IMR-90 (cell line): ENCODE measurements at regions not wholly inside any gene's neighbourhood (a gene's known extent, or its start where the extent isn't known, plus 50 kb on each side); places are given as distances from the start of the nearest gene placed in this dataset.
A peak's percentile ranks its signal among the peaks of the same experiment; 100 is the strongest.

Source experiments
- ATAC-seq: fragments of 200-7000 bp; cut with Tn5 transposase; 2 replicates; pipeline ENCODE4 v1.9.1; 2020; ENCODE audit warnings: low read depth, mild to moderate bottlenecking, moderate library complexity
- BruUV-seq: library from RNA; stranded (reverse); fragments of 400-500 nt; replicated peaks from 2 replicates; lab custom pipeline; 2021; lab: Mats Ljungman, UMichigan
- CTCF ChIA-PET: fragments of 300-600 bp; formaldehyde crosslinking; extraction: SDS; loops from one replicate; lab custom pipeline; 2021; ENCODE audit warnings: antibody characterized with exemption; lab: Yijun Ruan, JAX
- POLR2A ChIA-PET: fragments of 300-600 bp; sonication (Branson Sonifier 250); formaldehyde crosslinking; loops from one replicate; lab custom pipeline; 2022; ENCODE audit warnings: antibody characterized with exemption; ENCODE audit not compliant: unreplicated experiment; lab: Charles Lee
- DNase-seq: peaks from one replicate; pipeline ENCODE4 v3.0.0; 2013
- H2AFZ ChIP-seq: replicated peaks from 2 replicates; pipeline ENCODE3; 2013; ENCODE audit warnings: low read length, mild to moderate bottlenecking; ENCODE audit not compliant: poor library complexity
- H2AK5ac ChIP-seq: 2 replicates; pipeline ENCODE4 v1.6.1; 2013; ENCODE audit warnings: low read depth, low read length, inconsistent platforms
- H2AK9ac ChIP-seq: replicated peaks from 2 replicates; pipeline ENCODE3; 2013; ENCODE audit warnings: mild to moderate bottlenecking, low read depth, low read length, moderate library complexity; ENCODE audit not compliant: poor library complexity
- H2BK120ac ChIP-seq: 2 replicates; pipeline ENCODE4 v1.6.1; 2013; ENCODE audit warnings: low read depth, low read length, inconsistent platforms
- H2BK15ac ChIP-seq: 3 replicates; pipeline ENCODE4 v1.6.1; 2013; ENCODE audit warnings: low read depth, low read length, inconsistent platforms
- H2BK20ac ChIP-seq: 2 replicates; pipeline ENCODE4 v1.6.1; 2013; ENCODE audit warnings: low read depth, mild to moderate bottlenecking, inconsistent platforms, low read length, moderate library complexity
- H2BK5ac ChIP-seq: 2 replicates; pipeline ENCODE4 v1.6.1; 2013; ENCODE audit warnings: mild to moderate bottlenecking, low read depth, low read length, inconsistent platforms; ENCODE audit not compliant: poor library complexity, severe bottlenecking
- H3K14ac ChIP-seq: replicated peaks from 2 replicates; pipeline ENCODE4 v1.6.1; 2013; ENCODE audit warnings: low read depth, low read length, inconsistent platforms
- H3K18ac ChIP-seq: 2 replicates; pipeline ENCODE4 v1.6.1; 2013; ENCODE audit warnings: low read depth, low read length, control low read depth
- H3K23ac ChIP-seq: 2 replicates; pipeline ENCODE4 v1.6.1; 2013; ENCODE audit warnings: low read depth, low read length, inconsistent platforms
- H3K27ac ChIP-seq: 2 replicates; pipeline ENCODE4 v1.5.1; 2013; ENCODE audit warnings: mild to moderate bottlenecking, control low read depth, low read length; ENCODE audit not compliant: insufficient read depth
- H3K27me3 ChIP-seq: 2 replicates; pipeline ENCODE4 v1.6.1; 2013; ENCODE audit warnings: low read length; ENCODE audit not compliant: control insufficient read depth, insufficient read depth
- H3K36me3 ChIP-seq: 2 replicates; pipeline ENCODE4 v1.6.1; 2013; ENCODE audit warnings: low read length, mixed read lengths; ENCODE audit not compliant: control insufficient read depth, insufficient read depth
- H3K4ac ChIP-seq: 2 replicates; pipeline ENCODE4 v1.6.1; 2013; ENCODE audit warnings: low read depth, low read length, inconsistent platforms
- H3K4me1 ChIP-seq: 2 replicates; pipeline ENCODE4 v1.6.1; 2013; ENCODE audit warnings: low read length, mixed read lengths; ENCODE audit not compliant: control insufficient read depth, insufficient read depth
- H3K4me2 ChIP-seq: 2 replicates; pipeline ENCODE4 v1.6.1; 2013; ENCODE audit warnings: low read depth, mild to moderate bottlenecking, control low read depth, low read length, moderate library complexity
- H3K4me3 ChIP-seq: 2 replicates; pipeline ENCODE4 v1.5.1; 2013; ENCODE audit warnings: low read depth, mild to moderate bottlenecking, control low read depth, low read length, moderate library complexity; ENCODE audit not compliant: insufficient read depth
- H3K56ac ChIP-seq: 2 replicates; pipeline ENCODE4 v1.6.1; 2013; ENCODE audit warnings: low read length, inconsistent platforms; ENCODE audit not compliant: insufficient read depth; ENCODE audit errors: extremely low read depth
- H3K79me1 ChIP-seq, 2 experiments: 2 replicates each; pipeline ENCODE4 v1.6.1; 2013; ENCODE audit warnings: low read length in 2 of 2, inconsistent platforms in 1 of 2, low read depth in 1 of 2
- H3K9ac ChIP-seq: 2 replicates; pipeline ENCODE4 v1.6.1; 2013; ENCODE audit warnings: low read depth, low read length, control low read depth
- H3K9me1 ChIP-seq: 2 replicates; pipeline ENCODE4 v1.6.1; 2013; ENCODE audit warnings: low read length, inconsistent platforms; ENCODE audit not compliant: insufficient read depth
- H3K9me3 ChIP-seq: 2 replicates; pipeline ENCODE4 v1.6.1; 2013; ENCODE audit warnings: low read length; ENCODE audit not compliant: control insufficient read depth, insufficient read depth
- H4K20me1 ChIP-seq: 2 replicates; pipeline ENCODE4 v1.6.1; 2013; ENCODE audit warnings: low read length, inconsistent platforms; ENCODE audit not compliant: insufficient read depth
- H4K5ac ChIP-seq: 2 replicates; pipeline ENCODE4 v1.6.1; 2013; ENCODE audit warnings: mild to moderate bottlenecking, low read depth, low read length, control low read depth
- H4K8ac ChIP-seq, 2 experiments: 2 replicates each; pipeline ENCODE4 v1.6.1; 2013; ENCODE audit warnings: low read depth in 2 of 2, low read length in 2 of 2, control low read depth in 1 of 2, inconsistent platforms in 1 of 2
- H4K91ac ChIP-seq: 2 replicates; pipeline ENCODE4 v1.6.1; 2013; ENCODE audit warnings: low read depth, low read length, inconsistent platforms; ENCODE audit not compliant: insufficient read depth
- MAFK ChIP-seq: IDR thresholded peaks from 2 replicates; pipeline ENCODE4 v1.6.1; 2012; ENCODE audit warnings: low read depth, low read length, improper control_type of control experiment
- WGBS, 2 experiments: methylation state at CpG; one replicate each; pipeline versions ENCODE4 v1.1.5 to v1.1.7; 2013; ENCODE audit warnings: missing lambda C conversion rate in 2 of 2; ENCODE audit not compliant: insufficient read length in 1 of 2; ENCODE audit errors: extremely low coverage in 2 of 2; 5-methylcytosine and 5-hydroxymethylcytosine counted together
- dilution Hi-C: fragments of 300-500 bp; cut with HindIII; formaldehyde crosslinking; loops from one replicate; pipeline ENCODE4 v1.14.3; 2018; ENCODE audit warnings: low sequenced_read_pairs; ENCODE audit not compliant: unreplicated experiment
- in situ Hi-C: fragments of 300-500 bp; cut with MboI; formaldehyde crosslinking; loops from 3 replicates; pipeline ENCODE4 v1.14.3; 2019; ENCODE audit warnings: low sequenced_read_pairs, inconsistent platforms, mixed read lengths
- intact Hi-C: fragments of 100-400 bp; cut with micrococcal nuclease; formaldehyde crosslinking; loops from 2 replicates; pipeline ENCODE4 v1.10.0; 2022
- TF ChIP-seq, protein P1 (sequence below): fragments of 150-350 bp; IDR thresholded peaks from 2 replicates; pipeline ENCODE4 v1.6.1; 2017; ENCODE audit warnings: mild to moderate bottlenecking, antibody characterized with exemption, low read length, low read depth

DNA sequence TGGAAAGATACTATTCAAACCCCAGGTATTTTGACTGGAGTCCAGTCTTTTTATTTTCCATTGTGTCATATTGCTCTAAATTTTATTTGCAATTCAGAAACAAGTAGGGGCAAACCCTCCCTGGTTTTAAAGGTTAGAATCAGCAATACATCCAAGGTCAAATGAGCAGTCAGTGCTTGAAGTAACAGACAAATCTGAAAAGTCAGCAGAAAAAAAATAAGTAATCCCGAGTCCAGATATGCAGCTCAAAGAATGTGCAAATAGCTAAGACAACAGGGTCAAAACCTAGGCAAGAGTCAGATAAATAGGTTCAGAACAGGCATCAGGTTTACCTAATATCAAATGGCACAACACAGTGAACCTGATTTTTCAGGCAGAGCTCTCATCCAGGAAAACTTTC, 367.0 kb downstream of the STK39 start:
- Histone ChIP-seq H3K36me3 (no peaks in the 10 kb centered on the region), H3K4me1 (no peaks in the 10 kb centered on the region), H2AK9ac (no peak overlapping the region), H2BK20ac (no peak overlapping the region), H3K4me2 (no peak overlapping the region), H3K27me3 (no peaks in the 10 kb centered on the region), H3K56ac (no peak overlapping the region), H3K9me1 (no peaks in the 10 kb centered on the region), H2BK120ac (no peak overlapping the region), H2AFZ (no peak overlapping the region), H3K23ac (no peak overlapping the region), H3K79me1 (no peaks in the 10 kb centered on the region), H4K91ac (no peak overlapping the region), H3K14ac (no peak overlapping the region), H4K20me1 (no peaks in the 10 kb centered on the region), H4K5ac (no peak overlapping the region), H3K27ac (no peak overlapping the region), H3K9ac (no peak overlapping the region), H3K9me3 (no peaks in the 10 kb centered on the region), H2AK5ac (no peak overlapping the region), H4K8ac (no peak overlapping the region), H2BK15ac (no peak overlapping the region), H3K4me3 (no peak overlapping the region), H2BK5ac (no peak overlapping the region), H3K18ac (no peak overlapping the region), H3K4ac (no peak overlapping the region)
- dilution Hi-C loops, result no loop called here
- ATAC-seq, result no peak
- 33% methylated on average over 1 of the region's 1 CpG; no CpG with 5 or more reads in 1 of the 2 experiments for WGBS, 2 experiments
- CTCF ChIA-PET, result no interaction called here
- POLR2A ChIA-PET, result no interaction called here
- DNase-seq, result no peak
- intact Hi-C loops, result no loop called here
- no TSS peak for BruUV-seq
- in situ Hi-C loops, result no loop called here
- peak; percentile 37; the same call in 1 of the 2 replicates for TF ChIP-seq MAFK
- TF ChIP-seq, protein P1, sequence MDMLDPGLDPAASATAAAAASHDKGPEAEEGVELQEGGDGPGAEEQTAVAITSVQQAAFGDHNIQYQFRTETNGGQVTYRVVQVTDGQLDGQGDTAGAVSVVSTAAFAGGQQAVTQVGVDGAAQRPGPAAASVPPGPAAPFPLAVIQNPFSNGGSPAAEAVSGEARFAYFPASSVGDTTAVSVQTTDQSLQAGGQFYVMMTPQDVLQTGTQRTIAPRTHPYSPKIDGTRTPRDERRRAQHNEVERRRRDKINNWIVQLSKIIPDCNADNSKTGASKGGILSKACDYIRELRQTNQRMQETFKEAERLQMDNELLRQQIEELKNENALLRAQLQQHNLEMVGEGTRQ, result no peak
